Activated T-cell treated with anti-CD3 and anti-CD28 coated beads for 4 hours (primary cell): ENCODE measurements at regions not wholly inside any gene's neighbourhood (a gene's known extent, or its start where the extent isn't known, plus 50 kb on each side); places are given as distances from the start of the nearest gene placed in this dataset.

Experiments used
- DNase-seq: peaks from one replicate; pipeline ENCODE4 v3.0.0-alpha.2; 2020

DNA sequence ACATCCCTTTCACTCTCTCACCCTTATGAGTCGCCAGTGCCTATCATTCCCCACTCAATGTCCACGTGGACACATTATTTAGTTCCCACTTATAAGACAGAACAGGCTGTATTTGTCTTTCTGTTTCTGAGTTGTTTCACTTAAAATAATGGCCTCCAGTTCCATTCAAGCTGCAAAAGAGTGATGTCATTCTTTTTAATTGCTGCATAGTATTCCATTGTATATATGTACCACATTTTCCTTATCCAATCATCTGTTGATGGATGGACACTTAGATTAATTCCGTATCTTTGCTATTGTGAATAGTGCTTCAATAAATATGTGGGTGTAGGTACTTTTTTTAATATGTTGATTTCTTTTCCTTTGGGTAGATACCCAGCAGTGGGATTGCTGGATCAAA is 79.1 kb downstream of the ZNF365 start:
- no peak for DNase-seq

DNA sequence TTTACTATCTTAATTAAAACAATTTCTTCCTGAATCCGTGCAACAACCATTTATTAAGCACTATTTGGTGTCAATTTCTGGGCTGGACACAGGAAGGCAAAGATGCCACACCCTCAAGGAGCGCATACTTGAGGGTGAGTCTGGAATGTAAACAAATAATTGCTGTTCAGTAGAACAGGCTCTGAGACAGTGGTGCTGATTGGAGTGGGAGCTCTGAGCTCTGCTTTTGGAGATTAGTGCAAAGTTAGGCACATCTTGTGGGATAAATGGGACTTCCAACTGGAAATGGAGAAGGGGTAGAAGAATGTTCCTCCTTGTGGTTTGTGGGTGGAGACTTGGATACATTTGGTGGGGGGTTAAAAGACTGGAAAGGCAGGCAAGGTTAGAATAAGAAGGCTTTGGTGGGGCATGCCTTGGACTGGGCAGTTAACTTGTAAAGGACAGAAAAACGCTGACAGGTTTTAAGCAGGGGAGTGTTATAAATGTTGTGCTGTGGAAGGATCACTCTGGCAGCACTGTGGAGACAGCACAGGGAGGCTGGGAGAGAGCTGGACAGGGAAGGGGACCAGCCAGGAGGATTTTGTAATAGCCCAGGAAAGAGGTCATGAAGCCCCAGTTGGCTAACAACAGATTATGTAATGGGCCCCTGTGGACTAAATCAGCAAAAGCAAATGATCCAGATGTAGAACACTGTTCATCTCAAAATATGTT is 80.7 kb downstream of the ZNF365 start:
- DNase-seq: no peak

DNA sequence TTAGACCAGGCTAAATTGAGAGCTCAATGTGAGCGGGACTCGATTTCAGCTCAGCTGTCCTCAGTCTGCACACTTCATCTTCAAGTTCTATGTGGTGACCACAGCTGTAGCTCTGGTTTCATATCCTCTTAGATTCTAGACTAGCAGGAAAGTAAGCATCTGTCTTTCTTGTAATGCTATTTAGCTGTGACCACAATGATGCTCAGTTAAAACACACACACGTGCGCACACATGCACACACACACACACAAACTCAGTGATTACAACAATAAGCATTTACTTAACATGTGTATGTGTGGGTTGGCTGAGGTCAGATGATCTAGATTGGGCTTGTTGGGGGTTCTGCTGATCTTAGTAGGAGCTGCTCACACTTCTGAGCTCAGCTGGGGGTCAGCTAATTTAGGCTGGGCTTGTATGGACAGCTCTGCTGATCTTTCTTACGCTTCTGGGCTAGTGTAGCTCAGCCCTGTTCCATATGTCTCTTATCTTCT is 82.5 kb downstream of the ZNF365 start:
- no peak for DNase-seq

DNA sequence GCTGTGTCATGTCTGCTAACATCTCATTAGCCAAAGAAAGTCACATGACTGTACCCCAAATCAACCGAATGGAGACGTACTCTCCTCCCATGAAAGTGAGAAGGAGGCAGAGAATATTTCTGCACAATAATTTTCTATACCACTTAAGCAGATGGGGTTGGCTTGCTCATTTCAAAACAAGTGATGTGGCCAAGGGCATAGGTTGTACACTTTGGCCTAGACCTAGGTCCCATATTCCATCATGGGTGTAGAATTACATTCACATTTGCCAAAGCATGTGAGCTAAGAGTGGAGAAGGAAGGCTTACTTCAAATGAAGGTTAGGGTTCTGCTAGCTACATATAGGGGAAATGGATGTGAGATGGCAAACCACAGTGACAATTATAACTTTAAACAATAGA is 83.0 kb downstream of the ZNF365 start:
- DNase-seq: no peak

DNA sequence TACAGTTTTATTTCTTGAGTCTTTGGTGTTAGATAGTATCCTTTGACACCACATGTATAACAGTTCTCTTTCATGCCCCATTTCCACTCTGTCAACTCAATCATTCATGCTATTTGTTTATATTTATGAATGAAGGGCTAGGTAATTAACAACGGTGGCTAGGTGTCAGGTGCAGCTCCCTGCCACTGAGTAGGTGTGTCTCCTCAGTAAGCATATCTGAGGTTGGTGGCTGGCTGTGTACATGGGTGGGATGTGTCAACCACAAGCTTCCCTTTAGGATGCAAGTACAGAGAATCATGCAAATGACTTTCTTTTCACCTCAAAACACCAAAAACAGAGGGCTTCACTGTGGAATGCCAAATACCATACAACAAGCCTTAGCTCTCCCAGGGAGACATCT is 83.4 kb downstream of the ZNF365 start:
- DNase-seq: no peak

DNA sequence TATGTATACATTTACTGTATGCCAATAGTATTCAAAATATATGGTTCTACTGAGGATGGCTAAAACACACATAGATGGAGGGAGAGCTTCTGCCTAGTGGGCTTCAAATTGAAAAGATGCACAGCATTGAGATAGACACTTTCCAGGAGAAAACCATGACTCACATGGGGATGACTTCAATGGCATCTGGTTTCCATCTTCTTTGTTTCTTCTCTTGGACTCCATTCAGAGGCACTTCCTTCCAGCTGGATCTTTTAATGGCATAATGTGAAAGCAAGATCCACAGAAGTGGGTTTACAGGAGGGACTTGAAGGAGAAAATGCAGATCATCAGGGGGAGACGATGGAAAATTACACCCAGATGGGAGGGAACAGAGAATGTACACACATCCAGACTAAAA is 84.9 kb downstream of the ZNF365 start:
- DNase-seq: no peak

DNA sequence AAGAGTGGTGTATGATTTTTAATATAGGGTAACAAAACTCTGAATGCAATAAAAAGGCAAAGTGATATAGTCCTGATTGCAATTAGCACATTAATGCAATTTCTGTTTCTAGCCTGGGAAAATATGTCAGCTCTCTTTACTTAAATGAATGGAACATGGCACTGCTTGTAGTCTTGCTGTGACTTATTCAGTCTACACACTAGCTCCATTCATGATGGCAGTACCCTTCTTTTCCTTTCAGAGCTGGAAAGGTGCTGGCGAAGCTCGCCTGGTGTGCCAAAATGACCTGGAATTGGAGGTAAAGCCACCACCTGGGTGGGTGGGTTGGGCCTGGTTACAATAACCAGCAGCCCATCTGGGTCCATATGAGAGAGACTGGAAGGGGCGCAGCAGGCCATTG is 85.3 kb downstream of the ZNF365 start:
- no peak for DNase-seq

DNA sequence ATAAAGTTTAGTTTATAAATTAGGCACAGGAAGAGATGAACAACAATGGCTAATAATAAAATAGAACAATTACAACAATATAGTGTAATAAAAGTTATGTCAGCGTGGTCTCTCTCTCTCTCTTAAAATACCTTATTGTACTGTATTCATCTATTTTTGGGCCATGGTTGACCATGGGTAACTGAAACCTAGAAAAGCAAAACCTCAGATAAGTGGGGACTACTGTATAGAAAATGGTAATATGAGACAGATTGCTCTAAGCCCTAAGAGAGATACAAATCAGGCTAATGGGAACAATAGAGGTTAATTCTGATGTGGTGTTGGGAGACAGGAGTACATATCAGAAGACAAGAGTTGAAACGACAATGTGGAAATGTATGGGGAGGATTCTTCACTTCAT is 86.2 kb downstream of the ZNF365 start:
- no peak for DNase-seq

DNA sequence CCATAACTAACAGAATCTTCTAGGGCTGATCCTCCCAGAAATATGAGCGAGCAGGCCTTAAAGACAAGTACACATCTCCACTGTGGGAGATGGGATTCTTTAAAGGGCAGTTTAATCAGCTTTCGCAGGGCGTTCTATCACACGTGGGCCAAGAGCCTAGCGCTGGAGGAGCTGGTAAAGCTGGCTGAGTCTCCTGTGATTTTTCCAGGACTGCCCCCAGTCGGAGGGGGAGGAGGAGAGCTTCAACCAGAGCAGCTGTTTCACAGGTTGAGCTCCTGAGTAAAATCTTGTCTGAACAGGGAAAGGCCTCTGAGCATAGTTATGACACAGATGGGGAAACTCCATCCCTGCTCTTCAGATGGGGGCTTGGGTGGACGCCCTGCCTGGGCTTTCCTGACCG is 87.0 kb downstream of the ZNF365 start:
- no peak for DNase-seq

DNA sequence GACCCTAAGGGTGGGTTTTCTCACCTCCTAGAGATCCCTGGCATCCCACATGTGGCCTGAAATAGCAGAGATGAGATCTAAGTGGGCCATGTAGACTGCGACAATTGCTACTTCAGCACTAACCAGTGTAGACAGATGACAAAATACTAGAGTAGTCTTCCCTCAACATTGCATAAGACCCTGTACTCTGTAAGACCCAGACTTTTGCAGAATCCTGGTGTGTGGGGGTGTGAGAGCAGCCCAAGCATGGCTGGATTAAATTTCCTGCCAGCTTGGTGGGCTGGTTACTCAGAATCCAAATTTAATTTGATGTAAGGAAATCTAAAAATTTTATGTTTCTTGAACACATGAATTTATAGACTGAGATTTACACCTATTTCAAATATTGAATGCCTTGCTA is 88.3 kb downstream of the ZNF365 start:
- DNase-seq: no peak

DNA sequence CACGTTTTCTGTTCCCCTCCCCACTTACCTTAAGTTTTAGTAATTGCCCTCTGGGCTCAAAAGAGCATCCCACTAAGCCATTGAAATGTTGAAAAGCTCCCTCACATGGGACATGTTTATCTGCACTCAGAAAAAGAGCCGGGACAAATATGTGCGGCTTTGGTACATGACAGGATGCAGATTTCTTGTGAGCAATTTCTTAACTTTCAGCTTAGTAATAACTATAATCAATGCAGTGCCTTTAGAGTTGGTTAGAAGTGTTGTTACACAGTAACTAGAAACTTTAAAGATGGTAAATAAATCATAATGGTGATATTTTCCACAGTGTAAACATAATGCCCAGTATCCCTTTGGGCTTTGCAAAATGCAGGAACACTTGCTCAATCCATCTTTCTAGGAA is 89.2 kb downstream of the ZNF365 start:
- no peak for DNase-seq

DNA sequence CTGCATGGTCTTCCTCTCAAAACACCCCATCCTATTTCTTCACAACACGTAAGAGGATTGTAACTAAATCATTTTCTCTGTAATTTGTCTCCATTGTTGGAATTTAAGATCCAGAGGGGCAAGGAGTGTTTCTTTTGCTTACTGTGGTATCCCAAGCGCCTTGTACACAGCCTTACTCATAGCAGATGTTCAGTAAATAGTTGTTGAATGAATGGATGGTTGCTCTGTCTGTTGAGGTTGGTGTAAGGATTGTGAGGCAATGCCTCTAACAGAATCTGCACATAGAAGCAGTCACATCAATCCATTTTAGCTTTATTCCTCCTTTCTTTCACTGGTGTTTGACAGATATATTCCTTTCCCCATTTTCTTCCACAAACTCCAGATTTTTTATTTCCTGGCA is 90.1 kb downstream of the ZNF365 start:
- no peak for DNase-seq

DNA sequence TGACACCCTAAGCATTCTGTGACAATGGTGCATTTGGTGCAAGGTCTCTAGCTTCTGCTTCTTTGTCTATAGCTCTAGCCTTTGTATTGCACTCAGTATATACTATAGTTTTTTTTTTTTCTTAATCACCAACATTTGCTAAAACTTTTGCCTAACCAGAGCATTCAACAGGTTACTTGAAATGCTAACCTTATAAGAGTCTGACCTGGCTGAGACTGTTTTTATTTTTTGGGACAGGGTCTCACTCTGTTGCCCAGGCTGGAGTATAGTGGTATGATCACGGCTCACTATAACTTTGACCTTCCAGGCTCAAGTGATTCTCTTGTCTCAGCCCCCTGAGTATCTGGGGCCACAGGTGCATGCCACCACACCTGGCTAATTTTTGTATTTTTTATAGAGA is 92.4 kb downstream of the ZNF365 start:
- no peak for DNase-seq

DNA sequence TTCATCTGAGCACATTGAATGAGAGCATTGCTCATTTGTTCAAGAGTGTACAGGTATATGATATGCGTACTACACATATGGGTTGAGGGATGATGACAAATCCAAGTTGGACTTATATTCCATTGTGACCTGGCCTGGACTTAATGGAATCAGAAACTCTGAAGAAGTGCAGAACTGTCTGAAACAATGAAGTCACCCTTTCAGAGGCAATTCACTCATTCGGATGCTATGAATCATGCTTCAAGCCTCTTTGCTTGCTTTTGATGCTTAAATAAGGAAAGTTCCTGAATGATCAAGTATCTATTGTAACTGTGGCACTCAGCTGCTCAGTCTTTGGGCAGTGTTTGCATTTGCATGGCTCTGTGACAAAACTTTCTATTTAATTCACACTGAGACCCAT is 93.4 kb downstream of the ZNF365 start:
- no peak for DNase-seq

DNA sequence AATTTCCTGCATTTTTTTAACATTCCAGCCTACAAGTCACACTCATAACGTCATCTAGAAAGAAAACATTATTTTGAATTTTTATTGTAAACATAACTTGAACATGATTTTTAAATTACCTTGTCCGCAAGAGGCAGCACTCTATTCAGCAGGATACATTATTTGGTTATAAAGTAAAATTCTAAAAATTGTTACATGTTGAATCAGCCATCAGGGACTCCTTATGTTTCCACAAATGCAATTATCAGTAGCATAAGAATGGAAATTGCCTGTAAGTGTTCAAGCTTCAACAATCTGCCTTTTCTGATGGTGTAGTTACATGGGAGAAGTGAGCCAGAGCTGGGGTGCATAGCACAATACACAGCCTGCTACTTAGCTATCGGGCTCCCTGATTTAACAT is 97.5 kb downstream of the ZNF365 start:
- no peak for DNase-seq

DNA sequence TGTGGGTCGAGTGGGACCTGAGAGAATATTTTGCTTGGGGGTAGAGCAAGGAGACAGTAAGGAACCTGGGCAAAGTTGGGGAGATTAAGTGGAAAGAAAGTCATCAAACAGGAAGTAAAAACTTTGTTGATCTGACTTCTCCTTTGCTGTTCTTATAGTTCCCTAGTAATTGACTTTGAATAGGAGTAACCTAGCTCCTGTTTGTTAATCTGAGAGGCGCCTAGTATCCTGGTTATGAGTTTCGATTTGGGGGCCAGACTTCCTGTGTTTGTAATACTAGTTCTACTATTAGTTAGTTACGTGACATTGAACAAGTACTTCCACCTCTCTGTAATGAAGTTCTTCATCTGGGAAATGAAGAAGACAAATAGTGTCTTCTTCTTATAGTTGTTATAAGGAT is 99.1 kb downstream of the ZNF365 start:
- DNase-seq: no peak

DNA sequence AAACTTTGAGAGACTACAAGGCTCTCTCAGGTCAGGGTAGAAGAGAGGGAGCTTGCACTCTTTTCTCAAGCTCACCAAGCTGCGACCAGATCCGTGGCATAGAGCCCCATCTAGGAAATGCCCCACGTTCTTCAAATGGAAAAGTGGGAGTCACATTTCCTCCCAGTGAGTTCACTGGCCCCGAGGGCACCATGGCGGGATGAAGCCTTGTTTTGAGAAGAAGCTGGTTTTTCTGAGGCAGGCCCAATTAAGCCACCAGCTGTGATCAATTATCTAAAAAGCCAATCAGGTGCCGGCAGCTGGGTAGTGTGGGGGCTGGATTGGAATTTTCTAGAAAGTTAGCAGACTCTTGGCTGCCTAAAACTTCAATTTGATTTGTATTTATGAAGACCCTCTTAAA is 101.4 kb downstream of the ZNF365 start:
- DNase-seq: no peak

DNA sequence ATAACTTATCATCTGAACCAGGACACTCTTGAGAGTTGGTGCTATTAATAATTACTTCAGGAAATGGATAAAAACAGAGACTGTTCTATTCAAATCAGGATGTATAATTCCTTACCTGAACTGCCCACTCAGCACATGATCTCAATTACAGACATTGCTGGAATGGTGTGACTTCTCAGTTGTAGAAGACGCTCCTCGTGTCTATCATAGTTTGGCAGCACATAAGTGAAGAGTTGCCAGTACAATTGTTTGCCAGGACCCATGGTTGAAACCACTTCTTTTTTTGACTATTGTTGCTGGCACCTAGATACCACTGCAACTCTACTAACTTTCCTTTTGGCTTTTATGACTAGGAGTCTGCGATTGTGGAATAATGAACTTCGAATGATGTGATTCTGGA is 105.4 kb downstream of the ZNF365 start:
- DNase-seq: no peak

DNA sequence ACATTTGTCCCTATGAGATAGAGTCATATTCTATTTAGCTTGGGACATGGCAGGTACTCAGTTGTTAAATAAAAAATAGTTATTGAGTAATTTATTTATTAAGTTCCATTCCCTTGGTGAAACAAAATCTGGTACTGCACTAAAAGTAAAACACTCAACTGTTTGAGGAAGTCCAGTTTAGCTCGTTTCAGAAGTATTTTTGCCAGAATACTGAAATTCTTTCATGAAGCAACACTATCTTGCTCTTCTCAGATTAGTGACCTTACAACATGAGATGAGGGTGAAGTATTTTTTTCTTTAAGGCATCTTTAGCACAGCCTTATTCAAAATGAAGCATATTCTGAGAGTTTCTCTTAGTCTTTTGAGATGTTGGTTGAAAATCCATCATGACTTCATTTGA is 106.0 kb downstream of the ZNF365 start:
- no peak for DNase-seq

DNA sequence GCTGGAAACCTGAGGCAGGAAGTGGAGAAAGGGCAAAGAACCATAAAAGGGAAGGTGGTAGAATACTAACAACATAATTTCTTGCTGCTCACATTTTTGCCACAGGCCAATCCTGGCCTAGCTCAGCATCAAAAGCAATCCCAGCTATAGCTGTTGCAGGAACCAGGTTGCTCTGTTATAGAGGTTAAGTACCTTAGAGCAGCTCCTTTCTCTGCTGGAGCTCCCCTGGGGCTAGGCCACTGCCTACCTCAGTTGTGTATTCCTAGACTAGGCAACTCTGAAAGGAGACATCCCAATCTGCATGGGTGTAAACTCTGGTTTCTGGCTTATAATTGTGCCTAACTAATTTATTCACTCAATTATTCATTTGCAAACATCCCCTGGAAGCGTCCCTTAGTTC is 108.4 kb downstream of the ZNF365 start:
- no peak for DNase-seq

DNA sequence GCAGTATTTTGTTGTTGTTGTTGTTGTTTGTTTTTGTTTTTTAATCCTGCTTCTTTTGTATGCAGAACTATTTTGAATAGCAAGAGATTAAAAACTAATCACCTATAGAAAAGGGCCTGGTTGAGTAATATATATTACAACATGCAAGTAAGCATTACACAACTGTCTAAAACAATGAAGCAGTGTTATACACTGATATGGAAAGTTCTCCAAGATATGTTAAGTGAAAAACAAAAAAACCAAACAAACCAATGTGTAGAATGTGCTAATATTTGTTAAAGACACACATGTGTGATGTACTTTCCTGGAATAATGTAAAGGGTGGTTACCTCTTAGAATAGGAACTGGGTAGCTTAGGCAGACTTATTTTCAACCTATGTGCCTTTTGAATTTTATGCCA is 117.4 kb downstream of the ZNF365 start:
- no peak for DNase-seq

DNA sequence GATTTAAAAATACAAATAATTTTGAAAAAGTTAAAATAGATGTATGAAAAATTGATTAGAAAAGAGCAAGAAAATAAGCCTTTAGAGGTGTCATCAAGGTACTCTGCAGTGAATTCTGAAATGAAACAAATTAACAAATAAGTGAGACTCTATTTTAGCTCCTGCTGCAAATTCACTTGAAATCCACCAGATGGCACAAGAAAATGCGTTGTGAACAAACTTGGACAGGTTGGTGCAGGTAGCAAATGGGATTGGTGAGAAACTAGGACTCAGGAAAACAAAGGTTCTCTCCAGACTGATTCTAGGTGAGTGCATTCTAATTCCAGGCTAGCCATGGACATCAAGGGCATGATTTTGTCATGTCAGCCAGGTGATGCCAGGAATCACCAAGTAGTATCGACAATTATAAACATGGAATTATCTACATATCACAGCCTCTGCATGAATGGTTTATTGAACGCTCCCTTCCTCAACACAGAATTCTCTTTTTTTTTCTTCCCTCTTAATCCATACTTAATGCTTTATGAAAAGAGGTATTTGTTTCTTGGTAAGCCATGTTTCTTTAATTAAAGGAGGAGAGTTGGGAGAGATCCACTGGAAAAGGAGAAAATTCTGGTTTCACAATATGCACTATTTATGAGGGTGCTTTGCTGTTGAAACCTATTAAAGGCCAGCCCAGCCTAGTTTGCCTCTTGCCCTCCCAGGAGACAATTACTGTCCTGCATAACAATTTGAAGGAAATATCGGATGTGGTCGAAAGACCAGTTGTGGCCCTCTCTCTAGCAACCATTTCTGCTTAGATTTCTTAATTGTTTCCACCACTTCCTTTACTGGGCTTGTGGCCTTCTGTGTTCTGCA is 118.1 kb downstream of the ZNF365 start:
- DNase-seq: no peak

DNA sequence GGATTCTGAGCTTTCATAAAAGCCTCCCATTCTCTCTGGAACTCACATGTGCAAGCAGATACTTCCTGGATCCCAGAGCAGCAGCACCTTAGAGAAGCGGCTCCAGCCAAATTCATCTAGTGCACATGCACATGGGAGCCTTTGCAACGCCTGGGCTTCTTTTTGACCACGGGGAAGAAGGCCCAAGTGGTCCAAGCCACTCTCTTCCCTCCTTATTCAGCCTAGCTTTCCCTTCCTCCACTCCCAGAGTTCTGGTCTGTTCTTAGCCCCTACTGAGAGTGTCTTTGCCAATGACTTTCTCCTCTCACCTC is 118.7 kb downstream of the ZNF365 start:
- DNase-seq: no peak

DNA sequence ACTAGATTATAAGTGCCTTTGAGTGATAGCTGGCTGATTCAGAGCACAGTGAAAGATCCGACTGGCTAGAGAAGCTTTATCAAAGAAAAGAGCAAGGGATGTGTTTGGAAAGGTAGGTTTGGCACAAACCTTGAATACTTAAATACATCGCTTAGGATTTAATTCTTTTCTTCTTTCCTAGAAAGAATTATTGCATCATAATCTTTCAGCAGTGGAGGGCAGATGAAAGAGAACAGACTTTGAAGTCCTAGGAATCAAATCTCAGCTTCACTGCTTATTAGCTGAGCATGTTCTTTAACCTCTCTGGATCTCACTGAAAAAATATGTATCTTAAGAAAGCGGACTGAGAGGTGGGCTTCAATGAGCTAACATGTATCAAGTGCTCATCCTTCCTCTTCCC is 122.8 kb downstream of the ZNF365 start:
- DNase-seq: no peak

DNA sequence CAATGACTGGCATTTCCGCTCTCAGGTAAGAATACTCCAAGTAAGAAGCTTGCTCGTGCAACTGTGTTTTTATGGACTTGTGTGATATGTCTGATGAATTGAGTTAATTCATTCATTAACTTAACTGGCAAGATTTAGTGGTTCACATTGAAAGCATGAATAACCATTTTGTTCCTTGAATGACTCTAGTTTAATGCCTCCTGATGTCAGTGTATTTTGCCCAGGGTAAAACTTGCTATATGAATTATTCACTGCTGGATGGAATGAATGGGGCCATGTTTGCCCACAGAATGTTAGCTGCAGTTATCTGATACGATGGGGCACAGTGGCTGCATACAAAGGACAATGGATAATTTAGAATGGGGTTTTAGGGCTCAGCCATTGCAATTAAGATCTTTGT is 124.1 kb downstream of the ZNF365 start:
- DNase-seq: no peak
